Ovary (tissue), 3 donors: ENCODE measurements at regions not wholly inside any gene's neighbourhood (a gene's known extent, or its start where the extent isn't known, plus 50 kb on each side); places are given as distances from the start of the nearest gene placed in this dataset.

Experiments
- CTCF ChIP-seq, 3 donors: fragments of 450-650 bp in 2 of 3; fragments of 200-600 bp in 1 of 3; IDR thresholded peaks; one replicate each; pipeline versions ENCODE4 v1.5.1 to v1.8.0; 2016 to 2022; ENCODE audit warnings: antibody characterized with exemption in 3 of 3, mild to moderate bottlenecking in 1 of 3
- EP300 ChIP-seq: sonication (generic); formaldehyde crosslinking; IDR thresholded peaks from one replicate; pipeline ENCODE4 v1.6.1; 2017; ENCODE audit warnings: antibody characterized with exemption
- POLR2A ChIP-seq: fragments of 450-650 bp; IDR thresholded peaks from one replicate; pipeline ENCODE4 v1.6.1; 2017; ENCODE audit warnings: antibody characterized with exemption, mild to moderate bottlenecking, moderate library complexity
- donor health status: DM: no; HTN: no; CAD: no.

GRCh38 chrX:46209037-46209436 is 336.2 kb downstream of the ZNF674 start:
- TF ChIP-seq CTCF (IDR thresholded peaks at IDR 0.05) (no peak), POLR2A (no peak), EP300 (no peak)
